HL-60 (cell line): ENCODE measurements at regions not wholly inside any gene's neighbourhood (a gene's known extent, or its start where the extent isn't known, plus 50 kb on each side); places are given as distances from the start of the nearest gene placed in this dataset.

Source experiments
- CTCF ChIP-seq: IDR thresholded peaks from one replicate; pipeline ENCODE4 v1.5.1; 2011; ENCODE audit warnings: low read length, control low read depth, inconsistent platforms; ENCODE audit not compliant: insufficient read depth
- POLR2AphosphoS5 ChIP-seq: IDR thresholded peaks from 2 replicates; pipeline ENCODE4 v1.6.1; 2012; ENCODE audit warnings: low read depth
- REST ChIP-seq: IDR thresholded peaks from 2 replicates; pipeline ENCODE4 v1.6.1; 2012; ENCODE audit warnings: low read depth; ENCODE audit not compliant: insufficient replicate concordance

GRCh38 chr12:115553622-115554021, 723.9 kb downstream of the MED13L start:
- no peak for TF ChIP-seq CTCF
- no peak for TF ChIP-seq REST
- no peak for TF ChIP-seq POLR2AphosphoS5
